H1 (cell line): ENCODE measurements at regions not wholly inside any gene's neighbourhood (a gene's known extent, or its start where the extent isn't known, plus 50 kb on each side); places are given as distances from the start of the nearest gene placed in this dataset.

Experiments used
- CTCF ChIA-PET: fragments of 300-600 bp; sonication (Branson Sonifier 250); formaldehyde crosslinking; loops from one replicate; lab custom pipeline; 2021; ENCODE audit not compliant: partially characterized antibody; lab: Charles Lee
- POLR2A ChIA-PET: fragments of 300-600 bp; sonication (Branson Sonifier 250); formaldehyde crosslinking; loops from one replicate; lab custom pipeline; 2021; ENCODE audit warnings: inconsistent platforms; ENCODE audit not compliant: partially characterized antibody; lab: Charles Lee
- DNase-seq, 2 experiments: peaks; one replicate each; pipeline versions ENCODE4 v3.0.0 to v3.0.0-alpha.2; 2010 to 2022; ENCODE audit warnings: low spot score in 2 of 2, low read depth in 1 of 2, mixed read lengths in 1 of 2
- FAIRE-seq: peaks from 2 replicates; lab custom pipeline; 2011; peaks lifted over from hg19 to GRCh38; lab: Jason Lieb, UNC
- H2AFZ ChIP-seq: 2 replicates; pipeline ENCODE4 v1.8.1; 2012; ENCODE audit warnings: low read length, inconsistent platforms
- H2AK5ac ChIP-seq: 2 replicates; pipeline ENCODE4 v1.6.1; 2013; ENCODE audit warnings: low read depth, low read length
- H2BK120ac ChIP-seq: replicated peaks from 2 replicates; pipeline ENCODE3; 2013; ENCODE audit warnings: low read depth, low read length, inconsistent platforms
- H2BK12ac ChIP-seq: 2 replicates; pipeline ENCODE4 v1.6.1; 2013; ENCODE audit warnings: low read depth, low read length
- H2BK15ac ChIP-seq: 2 replicates; pipeline ENCODE4 v1.6.1; 2013; ENCODE audit warnings: low read length
- H2BK20ac ChIP-seq: 2 replicates; pipeline ENCODE4 v1.6.1; 2013; ENCODE audit warnings: low read length
- H2BK5ac ChIP-seq: 2 replicates; pipeline ENCODE4 v1.6.1; 2013; ENCODE audit warnings: low read depth, low read length
- H3K14ac ChIP-seq: 2 replicates; pipeline ENCODE4 v1.6.1; 2013; ENCODE audit warnings: inconsistent platforms; ENCODE audit not compliant: insufficient read length
- H3K18ac ChIP-seq: 2 replicates; pipeline ENCODE4 v1.6.1; 2013; ENCODE audit warnings: low read length; ENCODE audit errors: extremely low read depth
- H3K23ac ChIP-seq: 2 replicates; pipeline ENCODE4 v1.6.1; 2013; ENCODE audit warnings: inconsistent platforms; ENCODE audit not compliant: insufficient read length
- H3K23me2 ChIP-seq: 2 replicates; pipeline ENCODE4 v1.6.1; 2013; ENCODE audit warnings: low read depth, low read length
- H3K27ac ChIP-seq: 2 replicates; pipeline ENCODE4 v1.6.1; 2011; ENCODE audit warnings: low read depth, low read length, inconsistent platforms
- H3K27me3 ChIP-seq, 4 experiments: replicated peaks in 1 of 4; 1 replicate in 1 of 4; 2 replicates in 3 of 4; pipeline versions ENCODE4 v1.6.1 to v1.8.1; 2011 to 2013; ENCODE audit warnings: low read length in 3 of 4, mild to moderate bottlenecking in 3 of 4, inconsistent platforms in 2 of 4, mixed read lengths in 2 of 4, moderate library complexity in 1 of 4; ENCODE audit not compliant: control insufficient read depth in 3 of 4, insufficient read depth in 3 of 4; ENCODE audit errors: extremely low read depth in 1 of 4
- H3K36me3 ChIP-seq, 4 experiments: 2 replicates each; pipeline versions ENCODE4 v1.6.1 to v1.8.1; 2011 to 2013; ENCODE audit warnings: mild to moderate bottlenecking in 4 of 4, low read length in 3 of 4, moderate library complexity in 2 of 4, control low read depth in 1 of 4, inconsistent platforms in 1 of 4; ENCODE audit not compliant: insufficient read depth in 4 of 4, control insufficient read depth in 2 of 4
- H3K4ac ChIP-seq: replicated peaks from 2 replicates; pipeline ENCODE3; 2013; ENCODE audit warnings: low read length, low read depth, mixed read lengths, inconsistent platforms; ENCODE audit not compliant: insufficient read length
- H3K4me1 ChIP-seq, 4 experiments: replicated peaks in 1 of 4; 1 replicate in 1 of 4; 2 replicates in 3 of 4; pipeline versions ENCODE4 v1.6.1 to v1.8.1; 2011 to 2013; ENCODE audit warnings: low read length in 3 of 4, inconsistent platforms in 2 of 4, mixed read lengths in 1 of 4; ENCODE audit not compliant: insufficient read depth in 4 of 4, control insufficient read depth in 3 of 4
- H3K4me2 ChIP-seq, 2 experiments: 2 replicates each; pipeline versions ENCODE4 v1.6.1 to v1.8.1; 2011 to 2013; ENCODE audit warnings: low read depth in 2 of 2, low read length in 2 of 2, control low read depth in 1 of 2, inconsistent platforms in 1 of 2, mild to moderate bottlenecking in 1 of 2; ENCODE audit not compliant: insufficient read depth in 1 of 2
- H3K4me3 ChIP-seq, 4 experiments: fragments of 200-600, 300-600 bp in 1 of 4; sonication (generic), shearing (Covaris generic), sonication (Bioruptor Twin) in 1 of 4; 2 replicates each; pipeline versions ENCODE4 v1.5.1 to v1.8.1; 2011 to 2016; ENCODE audit warnings: low read length in 4 of 4, low read depth in 3 of 4, control low read depth in 2 of 4, inconsistent platforms in 2 of 4, mild to moderate bottlenecking in 2 of 4, mixed read lengths in 1 of 4, moderate library complexity in 1 of 4; ENCODE audit not compliant: insufficient read depth in 2 of 4; ENCODE audit errors: extremely low read depth in 1 of 4
- H3K56ac ChIP-seq: replicated peaks from 2 replicates; pipeline ENCODE3; 2013; ENCODE audit warnings: low read depth, mild to moderate bottlenecking, mixed read lengths, low read length, inconsistent platforms; ENCODE audit not compliant: insufficient read length
- H3K79me1 ChIP-seq: 2 replicates; pipeline ENCODE4 v1.6.1; 2013; ENCODE audit warnings: low read depth, low read length, control low read depth
- H3K79me2 ChIP-seq, 2 experiments: 2 replicates each; pipeline versions ENCODE4 v1.6.1 to v1.8.1; 2012 to 2013; ENCODE audit warnings: low read length in 2 of 2, mild to moderate bottlenecking in 2 of 2, inconsistent platforms in 1 of 2; ENCODE audit not compliant: insufficient read depth in 2 of 2, control insufficient read depth in 1 of 2
- H3K9ac ChIP-seq, 4 experiments: replicated peaks in 1 of 4; 1 replicate in 1 of 4; 2 replicates in 3 of 4; pipeline versions ENCODE4 v1.6.1 to v1.8.1; 2011 to 2013; ENCODE audit warnings: low read depth in 3 of 4, low read length in 3 of 4, control low read depth in 2 of 4, mild to moderate bottlenecking in 2 of 4, moderate library complexity in 2 of 4, inconsistent platforms in 1 of 4; ENCODE audit errors: extremely low read depth in 1 of 4
- H3K9me3 ChIP-seq, 2 experiments: 2 replicates each; pipeline versions ENCODE4 v1.6.1 to v1.8.1; 2012 to 2013; ENCODE audit warnings: mild to moderate bottlenecking in 2 of 2, moderate library complexity in 2 of 2, control low read depth in 1 of 2, inconsistent platforms in 1 of 2, low read depth in 1 of 2, low read length in 1 of 2, mixed read lengths in 1 of 2; ENCODE audit not compliant: insufficient read depth in 2 of 2
- H4K20me1 ChIP-seq, 2 experiments: replicated peaks in 1 of 2; 2 replicates each; pipeline versions ENCODE3 to v1.8.1; 2011 to 2013; ENCODE audit warnings: inconsistent platforms in 2 of 2, low read length in 2 of 2, mild to moderate bottlenecking in 1 of 2; ENCODE audit not compliant: insufficient read depth in 2 of 2, control insufficient read depth in 1 of 2
- H4K5ac ChIP-seq: 2 replicates; pipeline ENCODE4 v1.6.1; 2013; ENCODE audit warnings: low read length, low read depth, mixed read lengths, inconsistent platforms; ENCODE audit not compliant: insufficient read length
- H4K8ac ChIP-seq: 2 replicates; pipeline ENCODE4 v1.8.0; 2013; ENCODE audit warnings: mild to moderate bottlenecking, moderate library complexity, low read length, inconsistent platforms; ENCODE audit not compliant: insufficient read depth; ENCODE audit errors: extremely low read depth
- H4K91ac ChIP-seq: replicated peaks from 2 replicates; pipeline ENCODE3; 2013; ENCODE audit warnings: low read length, mixed read lengths, inconsistent platforms; ENCODE audit not compliant: insufficient read length
- BACH1 ChIP-seq: IDR thresholded peaks from 2 replicates; pipeline ENCODE4 v1.6.1; 2012; ENCODE audit warnings: low read length, improper control_type of control experiment
- CTCF ChIP-seq, 3 experiments: IDR thresholded peaks; 1 replicate in 2 of 3; 2 replicates in 1 of 3; pipeline versions ENCODE4 v1.5.1 to v1.6.1; 2011; ENCODE audit warnings: low read length in 3 of 3, mild to moderate bottlenecking in 3 of 3, inconsistent platforms in 2 of 3, low read depth in 1 of 3, moderate library complexity in 1 of 3; ENCODE audit not compliant: insufficient read depth in 1 of 3; ENCODE audit errors: control extremely low read depth in 1 of 3
- JUND ChIP-seq: IDR thresholded peaks from 2 replicates; pipeline ENCODE4 v1.6.1; 2011; ENCODE audit warnings: mild to moderate bottlenecking, improper control_type of control experiment, low read length
- MAX ChIP-seq: IDR thresholded peaks from 2 replicates; pipeline ENCODE4 v1.6.1; 2012; ENCODE audit warnings: inconsistent platforms
- RBBP5 ChIP-seq: IDR thresholded peaks from 2 replicates; pipeline ENCODE4 v1.7.1; 2012; ENCODE audit warnings: low read depth, mild to moderate bottlenecking, inconsistent platforms, low read length, moderate library complexity, borderline replicate concordance
- SIX5 ChIP-seq: IDR thresholded peaks from 2 replicates; pipeline ENCODE4 v1.6.1; 2011; ENCODE audit warnings: mild to moderate bottlenecking, low read depth, low read length
- SP1 ChIP-seq: IDR thresholded peaks from 2 replicates; pipeline ENCODE4 v1.6.1; 2011; ENCODE audit warnings: low read depth, low read length
- WGBS, 2 experiments: shearing (Covaris generic) in 1 of 2; methylation state at CpG; one replicate each; pipeline versions ENCODE4 v1.1.6 to v1.1.7; 2013 to 2015; ENCODE audit warnings: low lambda C conversion rate in 2 of 2, mixed read lengths in 2 of 2, inconsistent platforms in 1 of 2, low coverage in 1 of 2, missing lambda C conversion rate in 1 of 2; ENCODE audit not compliant: insufficient replicate concordance in 2 of 2, insufficient coverage in 1 of 2, insufficient read length in 1 of 2; ENCODE audit errors: extremely low coverage in 1 of 2, missing lambda C conversion rate in 1 of 2; 5-methylcytosine and 5-hydroxymethylcytosine counted together
- TF ChIP-seq, protein P1 (sequence below): IDR thresholded peaks from 2 replicates; pipeline ENCODE4 v1.6.1; 2012; ENCODE audit warnings: low read length, inconsistent platforms

- Histone ChIP-seq H3K27ac (no peak overlapping the region), H3K36me3 (no peaks in the 10 kb centered on the region), H2BK5ac (no peak overlapping the region), H3K23ac (no peak overlapping the region), H3K9me3 (no peaks in the 10 kb centered on the region), H2BK20ac (no peak overlapping the region), H3K18ac (no peak overlapping the region), H3K14ac (no peak overlapping the region), H3K79me2 (no peaks in the 10 kb centered on the region), H4K91ac (no peak overlapping the region), H3K79me1 (no peaks in the 10 kb centered on the region), H3K4me3 (no peak overlapping the region), H4K5ac (no peak overlapping the region), H4K20me1 (no peaks in the 10 kb centered on the region), H2BK15ac (no peak overlapping the region), H3K4me1 (no peaks in the 10 kb centered on the region), H3K23me2 (no peaks in the 10 kb centered on the region), H3K27me3 (no peaks in the 10 kb centered on the region), H4K8ac (no peak overlapping the region), H3K4ac (no peak overlapping the region), H2BK120ac (no peak overlapping the region), H2AFZ (peak overlapping the region; percentile 32; the same call in 1 of the 2 replicates), H2AK5ac (no peak overlapping the region), H3K9ac (no peak overlapping the region), H3K56ac (no peak overlapping the region), H3K4me2 (no peak overlapping the region), H2BK12ac (no peak overlapping the region)
- no peak for FAIRE-seq
- no peak for DNase-seq
- CTCF ChIA-PET: no interaction called here
- 95% methylated on average over 2 of the region's 2 CpGs; no CpG with 5 or more reads in 1 of the 2 experiments for WGBS, 2 experiments
- POLR2A ChIA-PET: no interaction called here
- TF ChIP-seq BACH1: no peak
- TF ChIP-seq RBBP5: no peak
- no peak for TF ChIP-seq MAX
- TF ChIP-seq, protein P1, sequence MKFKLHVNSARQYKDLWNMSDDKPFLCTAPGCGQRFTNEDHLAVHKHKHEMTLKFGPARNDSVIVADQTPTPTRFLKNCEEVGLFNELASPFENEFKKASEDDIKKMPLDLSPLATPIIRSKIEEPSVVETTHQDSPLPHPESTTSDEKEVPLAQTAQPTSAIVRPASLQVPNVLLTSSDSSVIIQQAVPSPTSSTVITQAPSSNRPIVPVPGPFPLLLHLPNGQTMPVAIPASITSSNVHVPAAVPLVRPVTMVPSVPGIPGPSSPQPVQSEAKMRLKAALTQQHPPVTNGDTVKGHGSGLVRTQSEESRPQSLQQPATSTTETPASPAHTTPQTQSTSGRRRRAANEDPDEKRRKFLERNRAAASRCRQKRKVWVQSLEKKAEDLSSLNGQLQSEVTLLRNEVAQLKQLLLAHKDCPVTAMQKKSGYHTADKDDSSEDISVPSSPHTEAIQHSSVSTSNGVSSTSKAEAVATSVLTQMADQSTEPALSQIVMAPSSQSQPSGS: no peak
- TF ChIP-seq CTCF (IDR thresholded peaks at IDR 0.05; ENCODE audit: control extremely low read depth in 1 of 3, insufficient read depth in 1 of 3, low read depth in 1 of 3, low read length in 3 of 3): no peak
- no peak for TF ChIP-seq SIX5
- no peak for TF ChIP-seq SP1
- no peak for TF ChIP-seq JUND
These were observed 52.8 kb upstream of the STK26 start for GRCh38 chrX:131970347-131970746.
